ENCODE measurements at regions not wholly inside any gene's neighbourhood (a gene's known extent, or its start where the extent isn't known, plus 50 kb on each side); places are given as distances from the start of the nearest gene placed in this dataset.
"Not testable (repeated sequence)": the region's sequence is repeated elsewhere in the genome, so short reads cannot be mapped to it uniquely, and the experiment has no call there.

DNA sequence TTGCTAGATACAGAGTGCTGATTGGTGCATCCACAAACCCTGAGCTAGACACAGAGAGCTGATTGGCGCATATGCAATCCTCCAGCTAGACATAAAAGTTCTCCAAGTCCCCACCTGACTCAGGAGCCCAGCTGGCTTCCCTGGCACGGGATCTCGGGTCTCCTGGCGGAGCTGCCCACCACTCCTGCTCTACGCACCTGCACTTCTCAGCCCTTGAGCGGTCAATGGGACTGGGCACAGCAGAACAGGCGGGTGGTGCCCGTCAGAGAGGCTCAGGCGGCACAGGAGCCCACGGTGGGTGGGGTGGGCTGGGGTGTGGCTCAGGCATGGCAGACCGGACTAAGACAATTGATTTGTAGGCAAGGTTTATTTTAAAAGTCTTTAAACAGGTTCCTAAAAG is 1365.5 kb downstream of the FAM181B start:
- DNase-seq = no peak

GRCh38 chr11:81365496-81365895 is 1368.2 kb downstream of the FAM181B start:
- DNase-seq = no peak

DNA sequence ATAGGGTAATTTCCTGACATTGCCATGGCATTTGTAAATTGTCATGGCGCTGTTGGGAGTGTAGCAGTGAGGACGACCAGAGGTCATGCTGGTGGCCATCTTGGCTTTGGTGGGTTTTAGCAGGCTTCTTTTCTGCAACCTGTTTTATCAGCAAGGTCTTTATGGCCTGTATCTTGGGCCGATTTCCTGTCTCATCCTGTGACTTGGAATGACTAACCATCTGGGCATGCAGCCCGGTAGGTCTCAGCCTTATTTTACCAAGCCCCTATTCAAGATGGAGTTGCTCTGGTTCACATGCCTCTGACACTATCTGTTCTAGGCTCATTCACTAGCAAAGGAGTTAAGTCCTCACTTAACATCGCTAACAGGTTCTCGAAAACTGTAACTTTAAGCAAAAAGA is 1374.2 kb downstream of the FAM181B start:
- DNase-seq = no peak

GRCh38 chr11:81345609-81346008 is 1388.1 kb downstream of the FAM181B start:
- DNase-seq = no peak

DNA sequence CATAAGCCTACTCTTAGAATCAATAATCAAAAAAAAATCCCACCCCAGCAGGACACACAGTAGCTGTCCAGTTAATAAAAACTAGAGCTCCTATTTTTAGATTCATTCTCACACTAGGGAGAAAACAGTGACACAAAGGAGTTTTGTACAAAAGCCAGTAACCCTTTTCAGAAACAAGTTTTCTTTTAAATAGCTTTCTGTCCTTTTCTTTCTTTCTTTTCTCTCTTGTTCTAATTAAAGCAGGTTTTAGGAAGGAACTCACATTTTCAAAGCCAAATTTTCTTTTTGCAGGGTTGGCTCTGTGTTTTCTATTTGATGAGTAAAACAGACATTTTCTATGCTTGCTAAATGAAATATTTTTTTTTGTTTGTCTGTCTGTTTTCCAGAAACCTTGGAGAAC is 1390.7 kb downstream of the FAM181B start:
- no peak for DNase-seq

GRCh38 chr11:81340225-81340624 is 1393.4 kb downstream of the FAM181B start:
- no peak for DNase-seq

GRCh38 chr11:81339521-81339920 is 1394.1 kb downstream of the FAM181B start:
- DNase-seq = no peak

GRCh38 chr11:81337756-81338155 is 1395.9 kb downstream of the FAM181B start:
- DNase-seq = no peak

DNA sequence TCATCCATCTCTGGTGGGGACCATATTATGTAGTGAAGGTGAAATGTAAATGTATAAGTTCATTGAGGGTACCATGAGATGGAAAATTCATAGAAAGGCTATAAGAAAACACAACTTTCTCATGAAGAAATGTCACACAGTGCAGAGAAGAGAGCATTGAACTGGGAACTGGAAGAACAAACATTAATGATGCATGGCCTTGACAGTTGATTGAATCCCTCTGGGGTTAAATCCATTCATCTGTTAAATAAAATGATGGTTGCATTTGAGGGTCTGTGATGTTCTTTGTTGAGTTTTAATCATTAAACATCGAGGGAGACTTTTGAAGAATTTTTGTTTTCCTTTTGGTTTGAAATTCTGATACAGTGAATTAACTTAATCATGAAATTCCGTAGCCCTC is 1401.4 kb downstream of the FAM181B start:
- DNase-seq = no peak

- DNase-seq = no peak
Observed at GRCh38 chr11:81331611-81332235, 1401.9 kb downstream of the FAM181B start.

GRCh38 chr11:81331088-81331487 is 1402.6 kb downstream of the FAM181B start:
- no peak for DNase-seq

DNA sequence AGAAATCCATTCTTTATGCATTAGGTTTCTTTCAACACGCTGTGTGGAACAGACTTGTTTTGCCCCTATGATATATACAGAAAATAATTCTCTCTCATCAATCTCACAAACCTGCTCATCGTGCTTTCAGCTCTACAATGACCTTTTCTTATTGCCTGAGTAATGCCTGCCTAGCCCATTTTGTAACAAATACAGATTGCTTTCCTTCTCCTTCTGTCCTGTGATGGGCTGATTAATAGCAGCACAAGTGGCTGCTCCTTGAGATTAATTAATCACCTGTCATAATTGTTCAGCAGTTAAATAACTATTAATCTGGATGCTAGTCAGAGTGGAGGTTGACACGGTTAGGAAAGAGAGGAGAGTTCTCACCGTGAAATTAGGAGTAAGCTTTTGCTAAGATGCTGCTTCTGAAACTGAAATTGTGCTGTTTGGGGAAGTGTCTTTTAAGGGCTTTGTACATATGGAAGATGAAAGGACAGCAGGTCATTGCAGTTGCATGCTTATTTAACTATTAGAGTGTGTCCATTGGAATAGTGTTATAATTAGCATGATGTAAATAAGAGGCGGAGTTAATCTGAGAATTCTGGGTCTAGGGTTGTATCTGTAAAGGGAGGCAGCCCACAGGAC is 1430.5 kb downstream of the FAM181B start:
- no peak for DNase-seq

GRCh38 chr11:81301166-81301830 is 1432.4 kb downstream of the FAM181B start:
- DNase-seq = no peak

GRCh38 chr11:81286959-81287358 is 1446.7 kb downstream of the FAM181B start:
- DNase-seq = no peak

- no peak for DNase-seq
Observed at GRCh38 chr11:81286550-81286949, 1447.1 kb downstream of the FAM181B start.

DNA sequence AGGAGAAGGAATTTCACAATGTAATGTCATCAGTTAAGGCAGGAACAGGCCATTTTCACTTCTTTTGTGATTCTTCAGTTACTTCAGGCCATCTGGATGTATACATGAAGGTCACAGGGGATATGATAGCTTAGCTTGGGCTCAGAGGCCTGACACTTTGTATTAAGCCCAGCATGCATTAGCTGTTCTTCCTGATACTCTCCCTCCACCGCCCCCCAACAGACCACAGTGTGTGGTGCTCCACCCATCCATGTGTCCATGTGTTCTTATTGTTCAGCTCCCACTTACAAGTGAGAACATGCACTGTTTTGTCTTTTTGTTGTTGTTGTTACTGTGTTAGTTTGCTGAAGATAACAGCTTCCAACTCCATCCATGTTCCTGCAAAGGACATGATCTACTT is 1453.4 kb downstream of the FAM181B start:
- not testable (repeated sequence) for DNase-seq

DNA sequence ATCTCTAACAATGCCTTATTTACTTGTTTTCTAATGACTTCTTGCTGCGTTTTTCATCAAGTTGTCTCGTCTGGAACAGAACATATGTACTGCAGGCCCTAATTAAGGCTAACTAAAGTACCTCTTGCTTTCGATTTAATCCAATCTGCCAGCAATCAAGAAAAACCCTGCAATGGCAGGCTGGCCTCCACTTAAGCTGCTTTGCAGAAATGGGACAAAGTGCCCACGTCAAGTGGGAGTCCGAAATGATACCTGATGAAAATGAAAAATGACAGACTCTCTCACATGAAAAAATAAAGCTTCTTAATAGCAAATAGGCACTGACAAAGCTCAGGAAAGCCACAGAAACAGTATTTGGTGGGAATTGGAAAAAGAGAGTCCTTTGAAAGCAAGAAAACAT is 1454.7 kb downstream of the FAM181B start:
- DNase-seq = no peak

- no peak for DNase-seq
Observed at GRCh38 chr11:81270686-81271085, 1463.0 kb downstream of the FAM181B start.

DNA sequence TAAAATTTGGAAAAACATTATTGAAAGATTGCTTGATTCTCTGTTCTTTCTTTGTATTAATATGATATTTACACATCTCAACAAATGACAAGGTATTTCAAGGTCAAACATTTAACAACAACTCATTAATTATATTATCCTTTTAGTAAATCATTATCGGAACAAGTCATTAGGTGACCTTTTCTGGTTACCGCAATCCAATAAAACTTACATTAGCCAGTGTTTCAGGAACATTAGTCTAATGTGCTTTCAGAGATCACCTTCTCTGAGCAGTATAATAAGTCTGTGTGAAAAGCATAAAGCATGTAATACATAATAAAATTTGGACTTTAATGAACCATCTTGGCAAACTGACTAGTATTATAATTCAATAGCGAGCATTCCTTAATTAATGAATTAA is 1466.4 kb downstream of the FAM181B start:
- DNase-seq = no peak

DNA sequence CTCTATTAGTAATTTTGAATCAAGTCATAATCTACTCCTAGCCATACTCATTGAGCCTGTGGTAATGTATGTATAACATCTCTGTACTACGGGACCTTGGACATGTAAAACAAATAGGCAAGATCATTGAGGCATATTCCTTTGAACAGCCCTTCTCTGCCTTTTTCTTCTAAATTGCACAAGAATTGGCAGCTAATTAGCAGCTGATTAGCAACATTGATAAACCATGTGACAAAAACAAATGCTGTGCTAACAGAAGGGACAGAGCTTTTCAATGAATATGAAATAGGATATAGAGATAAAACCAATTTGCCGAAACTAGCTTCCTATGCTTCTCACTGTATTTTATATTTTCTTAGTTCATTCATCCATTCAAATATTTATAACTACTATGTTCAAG is 1474.2 kb downstream of the FAM181B start:
- no peak for DNase-seq

GRCh38 chr11:81255895-81256294 is 1477.8 kb downstream of the FAM181B start:
- DNase-seq = no peak

DNA sequence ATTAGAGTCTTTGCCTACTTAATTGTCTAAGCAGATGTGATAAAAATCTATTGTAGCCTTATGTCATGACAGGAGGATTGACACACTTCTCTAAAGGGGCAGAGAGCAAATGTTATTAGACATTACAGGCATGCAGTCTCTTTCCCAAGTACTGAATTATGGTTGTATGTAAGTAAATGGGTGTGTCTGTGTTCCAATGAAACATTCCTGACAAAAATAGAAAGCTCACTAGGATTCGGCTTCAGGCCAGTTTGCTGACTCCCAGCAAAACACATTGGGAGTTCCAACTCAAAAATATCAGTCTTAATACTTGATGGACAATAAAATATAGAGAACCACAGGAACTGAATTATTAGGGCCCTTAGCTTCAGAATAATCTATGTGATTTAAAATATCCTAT is 1480.4 kb downstream of the FAM181B start:
- no peak for DNase-seq

DNA sequence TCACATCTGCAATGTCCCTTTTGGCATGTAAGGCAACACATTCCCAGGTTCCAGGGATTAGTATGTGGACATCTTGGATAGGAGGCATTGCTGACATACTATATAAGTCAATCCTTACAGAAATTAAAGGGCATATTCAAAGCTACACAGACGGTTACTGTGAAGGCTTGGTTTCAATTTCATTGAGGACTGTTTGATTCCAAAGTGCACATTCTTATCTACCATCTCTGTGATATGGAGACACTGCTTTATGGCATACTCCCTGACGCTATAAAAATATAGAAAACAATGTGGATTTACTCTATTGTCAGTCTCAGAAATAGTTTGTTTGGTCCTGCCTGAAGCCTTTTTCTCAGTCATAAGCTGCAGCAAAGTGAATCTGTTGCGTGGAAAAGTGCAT is 1486.7 kb downstream of the FAM181B start:
- DNase-seq = no peak

GRCh38 chr11:81245791-81246190 is 1487.9 kb downstream of the FAM181B start:
- DNase-seq = no peak
